HG02973 (cell line): ENCODE measurements at regions not wholly inside any gene's neighbourhood (a gene's known extent, or its start where the extent isn't known, plus 50 kb on each side); places are given as distances from the start of the nearest gene placed in this dataset.

Source experiments
- ATAC-seq: cut with Tn5 transposase; IDR thresholded peaks from one replicate; pipeline ENCODE4 v1.9.1; 2021; ENCODE audit warnings: moderate library complexity; ENCODE audit not compliant: unreplicated experiment

DNA sequence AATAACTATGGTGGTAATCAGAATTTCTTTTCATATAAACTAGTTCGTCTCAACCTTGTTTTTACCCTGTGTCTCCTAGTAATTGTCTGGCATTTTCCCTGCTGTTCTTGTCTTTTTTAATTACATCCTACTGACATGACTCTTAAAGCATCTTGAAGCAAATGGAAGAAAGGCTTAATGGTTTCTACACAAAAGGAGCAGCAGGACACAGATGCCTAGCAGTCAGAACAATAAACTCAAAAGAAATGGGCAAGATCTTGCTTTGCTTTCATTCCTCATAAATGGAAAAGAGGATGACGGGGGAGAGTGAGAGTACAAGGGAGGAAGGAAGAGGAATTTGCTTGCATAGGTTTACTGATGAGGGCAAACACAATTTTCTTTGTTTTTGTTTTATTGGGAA lies 293.2 kb upstream of the EMCN start:
- ATAC-seq: no peak

DNA sequence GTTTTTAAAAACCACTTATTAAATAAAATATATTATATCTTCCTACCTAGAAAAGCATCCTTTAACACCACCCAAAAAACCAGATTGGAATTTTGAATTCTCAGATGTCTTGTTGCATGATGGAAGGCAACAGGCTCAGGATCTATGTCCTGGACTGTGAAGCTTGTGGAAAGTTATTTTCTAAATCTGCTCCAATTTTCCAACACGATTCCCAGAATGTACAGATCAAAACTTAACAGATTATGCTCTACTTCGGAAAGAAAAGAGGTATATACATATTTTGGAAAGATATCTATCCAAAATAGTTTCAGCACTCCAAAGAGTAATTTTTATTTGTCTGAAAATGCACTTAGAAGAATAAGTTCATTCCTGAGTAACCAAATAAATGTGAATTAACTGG lies 291.7 kb upstream of the EMCN start:
- no peak for ATAC-seq

GRCh38 chr4:100806988-100807387 lies 289.2 kb upstream of the EMCN start:
- ATAC-seq: no peak

DNA sequence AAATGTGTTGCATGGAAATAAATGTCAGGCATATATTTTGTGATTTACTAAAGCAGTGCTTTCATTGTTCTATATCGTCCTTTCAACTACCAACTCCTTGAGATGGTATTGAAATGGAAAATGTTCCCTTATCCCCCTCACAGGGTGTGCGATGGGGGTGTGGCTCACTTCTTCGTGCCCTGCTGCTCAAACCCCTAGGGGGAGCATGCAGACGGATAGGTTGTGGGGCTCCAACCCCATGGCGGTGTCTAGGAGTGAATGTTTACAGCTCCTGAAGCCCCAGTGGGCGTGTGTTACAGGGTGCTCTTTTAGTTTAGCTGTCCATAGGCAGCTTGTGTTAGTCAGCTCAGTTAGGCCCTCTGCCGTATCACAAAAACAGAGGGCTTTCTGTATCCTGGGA lies 287.7 kb upstream of the EMCN start:
- no peak for ATAC-seq

GRCh38 chr4:100804576-100805360 lies 286.9 kb upstream of the EMCN start:
- no peak for ATAC-seq

GRCh38 chr4:100803751-100804150 lies 285.9 kb upstream of the EMCN start:
- ATAC-seq: no peak

GRCh38 chr4:100799761-100800539 lies 282.1 kb upstream of the EMCN start:
- no peak for ATAC-seq

- no peak for ATAC-seq
These were observed 280.0 kb upstream of the EMCN start for GRCh38 chr4:100797791-100798190.

GRCh38 chr4:100797356-100797755 lies 279.5 kb upstream of the EMCN start:
- ATAC-seq: no peak

DNA sequence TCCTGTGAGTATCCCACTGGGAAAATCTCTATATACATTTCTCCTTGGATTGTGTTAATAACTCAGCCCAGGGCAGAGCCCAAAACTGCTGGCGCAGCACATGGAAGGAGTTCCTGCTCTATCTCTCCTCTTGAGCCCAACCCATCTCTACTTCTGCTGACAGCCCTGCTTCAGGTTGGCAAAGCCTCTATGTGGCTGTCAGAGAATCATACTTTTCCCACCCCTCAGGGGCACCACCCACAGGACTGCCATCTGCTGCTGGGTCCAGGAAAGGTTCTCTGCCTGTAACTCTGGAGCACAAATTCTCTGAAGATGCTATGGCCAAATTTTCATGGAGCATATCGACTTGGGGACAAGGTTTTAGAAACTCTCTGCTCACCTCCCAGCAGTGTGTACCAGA lies 278.5 kb upstream of the EMCN start:
- ATAC-seq: no peak

GRCh38 chr4:100795581-100795980 lies 277.8 kb upstream of the EMCN start:
- ATAC-seq: no peak

DNA sequence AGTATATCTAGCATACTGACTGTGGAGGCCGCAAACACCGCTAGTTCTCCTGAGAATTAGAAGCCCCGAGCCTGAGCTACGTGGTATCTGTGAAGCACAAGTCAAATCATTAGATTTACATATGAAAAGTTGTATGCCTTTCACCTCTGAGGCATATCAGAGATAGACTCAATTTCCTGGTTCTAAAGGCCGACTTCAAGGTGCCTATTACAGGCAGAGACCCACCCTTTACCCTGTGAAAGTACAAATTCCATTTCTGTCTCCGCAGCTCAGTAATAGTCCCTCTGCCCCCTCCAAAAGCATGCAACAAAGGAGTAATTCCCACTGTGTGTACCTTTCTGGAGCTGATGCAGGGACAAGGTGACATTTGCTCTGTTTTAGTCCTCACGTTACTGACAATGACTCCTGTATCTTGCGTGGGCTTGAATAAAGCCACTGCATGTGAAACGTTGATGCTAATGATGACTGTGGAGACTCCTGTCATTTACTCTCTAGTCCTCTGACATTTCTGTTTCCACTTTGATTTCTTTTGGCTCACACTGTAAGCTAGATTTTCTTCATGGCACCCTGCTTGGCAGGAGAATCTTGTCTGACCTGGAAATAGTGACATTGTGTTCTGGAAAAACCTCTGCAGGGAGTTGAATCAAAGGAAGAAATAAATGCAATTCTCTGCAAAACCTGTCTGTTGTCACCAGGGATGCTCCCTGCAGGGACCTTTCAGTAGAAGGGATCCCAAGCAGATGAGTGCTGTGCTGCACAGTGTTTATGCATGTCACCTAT lies 273.2 kb upstream of the EMCN start:
- no peak for ATAC-seq

DNA sequence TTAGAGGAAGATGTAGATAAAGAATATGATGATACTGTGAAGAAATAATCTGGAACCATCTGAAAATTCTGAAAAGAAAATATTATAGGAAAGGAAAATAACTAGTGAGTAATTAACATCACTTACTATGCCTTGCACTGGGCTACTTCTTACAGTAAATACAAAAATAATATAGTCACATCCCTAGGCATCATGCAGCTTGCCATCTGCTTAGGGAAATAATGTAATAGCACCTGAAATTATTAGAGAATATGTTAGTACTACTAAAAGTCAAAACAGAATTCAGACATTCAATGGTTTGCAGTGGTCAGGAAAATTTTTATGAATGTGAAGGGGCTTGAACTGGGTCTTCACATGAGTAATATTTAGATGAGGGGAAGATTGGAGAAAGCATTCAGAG lies 272.2 kb upstream of the EMCN start:
- no peak for ATAC-seq

DNA sequence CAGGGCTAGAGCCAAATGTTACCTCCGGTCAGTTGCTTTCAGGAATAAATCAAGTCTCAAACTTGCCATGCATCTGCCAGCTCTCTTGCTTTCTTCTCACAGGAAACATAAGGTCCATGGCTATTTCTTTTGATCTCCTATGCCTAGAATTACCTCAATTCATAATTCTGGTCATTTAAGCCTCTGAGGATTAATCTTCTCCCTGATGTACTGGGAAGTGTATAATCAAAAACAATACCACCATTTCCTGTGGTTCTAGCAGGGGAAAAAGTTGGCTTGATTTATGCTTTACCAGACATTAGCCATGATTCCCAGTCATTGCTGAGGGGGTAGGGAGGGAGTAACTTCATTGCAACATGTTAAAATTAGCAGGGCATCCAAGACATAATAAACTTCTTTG lies 268.7 kb upstream of the EMCN start:
- no peak for ATAC-seq

DNA sequence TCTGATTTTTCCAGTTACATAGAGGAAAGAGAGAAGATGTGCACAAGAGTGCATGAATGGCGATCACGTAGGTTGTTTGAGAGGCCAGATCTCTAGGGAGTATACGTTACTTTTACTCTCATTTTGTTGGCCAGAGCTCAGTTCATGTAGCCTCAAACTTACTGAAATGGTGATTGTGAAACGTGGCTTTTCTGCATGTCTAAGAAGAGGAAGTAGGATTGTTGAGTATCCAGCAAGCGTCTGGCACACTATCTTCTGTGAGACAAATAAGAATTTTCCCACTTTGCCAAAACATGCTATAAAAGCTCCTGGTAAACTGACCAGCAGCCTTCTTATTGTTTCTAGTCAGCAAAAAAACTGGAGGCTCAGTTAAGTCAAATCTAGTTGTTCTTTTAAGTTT lies 264.5 kb upstream of the EMCN start:
- ATAC-seq: no peak

GRCh38 chr4:100781435-100781834 lies 263.6 kb upstream of the EMCN start:
- no peak for ATAC-seq

- no peak for ATAC-seq
These were observed 262.3 kb upstream of the EMCN start for GRCh38 chr4:100780126-100780525.

GRCh38 chr4:100778431-100778830 lies 260.6 kb upstream of the EMCN start:
- ATAC-seq: no peak

GRCh38 chr4:100762738-100763137 lies 244.9 kb upstream of the EMCN start:
- ATAC-seq: no peak

DNA sequence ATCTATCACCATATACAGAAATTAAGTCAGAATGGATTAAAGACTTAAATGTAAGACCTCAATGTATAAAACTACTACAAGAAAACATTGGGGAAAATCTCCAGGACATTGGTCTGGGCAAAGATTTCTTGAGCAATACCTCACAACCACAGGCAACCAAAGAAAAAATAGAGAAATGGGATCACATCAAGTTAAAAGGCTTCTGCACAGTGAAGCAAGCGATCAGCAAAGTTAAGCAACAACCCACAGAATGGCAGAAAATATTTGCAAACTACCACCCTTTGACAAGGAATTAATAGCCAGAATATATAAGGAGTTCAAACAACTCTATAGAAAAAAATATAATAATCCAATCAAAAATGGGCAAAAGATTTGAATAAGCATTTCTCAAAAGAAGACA lies 236.9 kb upstream of the EMCN start:
- ATAC-seq: no peak

- ATAC-seq: no peak
These were observed 228.4 kb upstream of the EMCN start for GRCh38 chr4:100746141-100746739.
